ENCODE measurements at regions not wholly inside any gene's neighbourhood (a gene's known extent, or its start where the extent isn't known, plus 50 kb on each side); places are given as distances from the start of the nearest gene placed in this dataset.

DNA sequence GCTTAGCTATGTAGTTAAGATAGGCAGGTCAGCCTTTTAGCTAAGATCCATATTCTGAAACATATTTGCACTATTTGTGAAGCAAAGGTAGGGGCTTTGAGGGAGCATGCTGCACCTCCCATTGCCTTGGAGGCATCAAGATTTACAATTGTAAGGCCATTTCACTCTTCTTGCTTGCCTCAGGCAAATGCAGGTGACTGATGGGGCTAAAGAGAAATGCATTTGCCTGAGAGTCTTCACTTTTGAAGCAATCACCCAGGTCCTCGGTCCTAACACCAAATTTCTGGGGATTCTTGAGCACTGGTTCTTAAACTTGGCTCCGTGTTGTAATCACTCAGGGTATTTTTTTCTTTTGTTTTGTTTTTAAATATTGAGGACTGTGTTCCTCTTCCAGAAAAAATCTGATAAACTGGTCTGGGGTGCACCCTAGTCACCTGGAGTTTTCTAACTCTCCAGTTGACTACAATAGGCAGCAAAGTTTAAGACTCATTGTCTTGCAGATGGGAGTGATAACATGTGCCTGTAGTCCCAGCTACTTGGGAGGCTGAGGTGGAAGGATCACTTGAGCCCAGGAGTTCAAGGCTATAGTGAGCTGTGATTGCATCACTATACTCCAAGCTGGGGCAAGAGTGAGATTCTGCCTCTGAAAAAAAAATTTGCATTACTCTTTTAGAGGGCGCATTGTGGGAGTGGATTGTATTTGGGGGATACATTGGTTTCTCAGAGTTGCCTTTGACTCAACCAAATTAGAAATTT, 68.1 kb downstream of the EOMES start:
- Histone ChIP-seq H3K4me3 (replicated peaks in 1 of 3; ENCODE audit: insufficient read depth in 1 of 3, low read depth in 1 of 3, low read length in 3 of 3) (no peak overlapping the region), H3K79me2 (ENCODE audit: control insufficient read depth, insufficient read depth, low read length) (no peaks in the 10 kb centered on the region), H2AFZ (ENCODE audit: low read depth, low read length) (no peak overlapping the region), H4K20me1 (replicated peaks; ENCODE audit: control insufficient read depth, extremely low read depth, insufficient read depth, low read length) (no peaks in the 10 kb centered on the region), H3K9ac (replicated peaks; ENCODE audit: extremely low read depth, insufficient read depth, low read length) (no peak overlapping the region), H3K27me3 (ENCODE audit: control insufficient read depth in 2 of 2, insufficient read depth in 2 of 2, low read length in 2 of 2) (no peaks in the 10 kb centered on the region), H3K9me1 (replicated peaks; ENCODE audit: control insufficient read depth, extremely low read depth, insufficient read depth, low read length) (no peaks in the 10 kb centered on the region), H3K27ac (ENCODE audit: insufficient read depth, low read depth, low read length) (no peak overlapping the region), H3K4me2 (ENCODE audit: insufficient read depth, low read length) (no peak overlapping the region), H3K4me1 (ENCODE audit: control insufficient read depth, extremely low read depth, insufficient read depth, low read length) (peaks cover 13% of the 10 kb centered on the region), H3K9me3 (replicated peaks; ENCODE audit: control insufficient read depth, insufficient read depth, low read length) (no peaks in the 10 kb centered on the region), H3K36me3 (ENCODE audit: control insufficient read depth in 2 of 2, extremely low read depth in 1 of 2, insufficient read depth in 2 of 2, low read length in 2 of 2) (no peaks in the 10 kb centered on the region)
- TF ChIP-seq JUN (IDR thresholded peaks at IDR 0.05; ENCODE audit: borderline replicate concordance, insufficient read depth, insufficient read length, low read depth), result no peak
- TF ChIP-seq, protein P1, sequence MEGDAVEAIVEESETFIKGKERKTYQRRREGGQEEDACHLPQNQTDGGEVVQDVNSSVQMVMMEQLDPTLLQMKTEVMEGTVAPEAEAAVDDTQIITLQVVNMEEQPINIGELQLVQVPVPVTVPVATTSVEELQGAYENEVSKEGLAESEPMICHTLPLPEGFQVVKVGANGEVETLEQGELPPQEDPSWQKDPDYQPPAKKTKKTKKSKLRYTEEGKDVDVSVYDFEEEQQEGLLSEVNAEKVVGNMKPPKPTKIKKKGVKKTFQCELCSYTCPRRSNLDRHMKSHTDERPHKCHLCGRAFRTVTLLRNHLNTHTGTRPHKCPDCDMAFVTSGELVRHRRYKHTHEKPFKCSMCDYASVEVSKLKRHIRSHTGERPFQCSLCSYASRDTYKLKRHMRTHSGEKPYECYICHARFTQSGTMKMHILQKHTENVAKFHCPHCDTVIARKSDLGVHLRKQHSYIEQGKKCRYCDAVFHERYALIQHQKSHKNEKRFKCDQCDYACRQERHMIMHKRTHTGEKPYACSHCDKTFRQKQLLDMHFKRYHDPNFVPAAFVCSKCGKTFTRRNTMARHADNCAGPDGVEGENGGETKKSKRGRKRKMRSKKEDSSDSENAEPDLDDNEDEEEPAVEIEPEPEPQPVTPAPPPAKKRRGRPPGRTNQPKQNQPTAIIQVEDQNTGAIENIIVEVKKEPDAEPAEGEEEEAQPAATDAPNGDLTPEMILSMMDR (IDR thresholded peaks at IDR 0.05; ENCODE audit: extremely low read depth in 1 of 2, insufficient read depth in 1 of 2, low read depth in 1 of 2, low read length in 2 of 2), result no peak
- TF ChIP-seq POLR2AphosphoS5 (IDR thresholded peaks at IDR 0.05; ENCODE audit: insufficient read depth, low read depth, low read length), result no peak
- no peak for TF ChIP-seq MYC (IDR thresholded peaks at IDR 0.05; ENCODE audit: low read depth, low read length)
- TF ChIP-seq, protein P2, sequence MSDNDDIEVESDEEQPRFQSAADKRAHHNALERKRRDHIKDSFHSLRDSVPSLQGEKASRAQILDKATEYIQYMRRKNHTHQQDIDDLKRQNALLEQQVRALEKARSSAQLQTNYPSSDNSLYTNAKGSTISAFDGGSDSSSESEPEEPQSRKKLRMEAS (IDR thresholded peaks at IDR 0.05; ENCODE audit: insufficient read depth, insufficient read length), result no peak
- intact Hi-C loops (cut with micrococcal nuclease), result no loop called here
- CTCF ChIA-PET, result interaction anchor here (1.1 to 1.4 kb wide), 2 partner anchors 28 to 58 kb away, joined by 3 to 5 read pairs; no protein-coding TSS in a partner anchor
- DNase-seq (ENCODE audit: low read depth, low spot score) (no peak), FAIRE-seq (no peak)
- POLR2A ChIA-PET, result no interaction called here
- no TSS peak for BruUV-seq (replicated peaks)
- dilution Hi-C loops (cut with MboI; ENCODE audit: extremely low pct_ligation_motif_present, low sequenced_read_pairs), result no loop called here

Measured in endothelial cell of umbilical vein (primary cell).